SK-N-SH (cell line): ENCODE measurements at regions not wholly inside any gene's neighbourhood (a gene's known extent, or its start where the extent isn't known, plus 50 kb on each side); places are given as distances from the start of the nearest gene placed in this dataset.

Experiments used
- CTCF ChIA-PET: fragments of 300-600, 350-600 bp; formaldehyde crosslinking; extraction: SDS; loops from one replicate; lab custom pipeline; 2021; lab: Yijun Ruan, JAX
- POLR2A ChIA-PET: fragments of 350-600 bp; sonication (Branson Sonifier 250); formaldehyde crosslinking; extraction: SDS; loops from one replicate; lab custom pipeline; 2020; ENCODE audit warnings: antibody characterized with exemption, inconsistent platforms; lab: Yijun Ruan, JAX
- DNase-seq: peaks from one replicate; pipeline ENCODE4 v3.0.0; 2012
- H2AFZ ChIP-seq: fragments of 200-600 bp; sonication (generic); 2 replicates; pipeline ENCODE4 v1.8.1; 2016; ENCODE audit warnings: antibody characterized with exemption, mild to moderate bottlenecking, low read depth
- H3F3A ChIP-seq: fragments of 200-600 bp; sonication (generic); replicated peaks from 2 replicates; pipeline ENCODE3; 2016; ENCODE audit warnings: antibody characterized with exemption, mild to moderate bottlenecking; ENCODE audit not compliant: insufficient read depth
- H3K27ac ChIP-seq, 2 experiments: fragments of 200-500 bp in 1 of 2; fragments of 200-600 bp in 1 of 2; sonication (Bioruptor generic) in 1 of 2; sonication (generic), shearing (Covaris generic) in 1 of 2; 2 replicates each; pipeline versions ENCODE4 v1.5.1 to v1.6.1; 2014 to 2016; ENCODE audit warnings: low read depth in 2 of 2, inconsistent platforms in 1 of 2, low read length in 1 of 2, mild to moderate bottlenecking in 1 of 2, mixed read lengths in 1 of 2
- H3K27me3 ChIP-seq: fragments of 200-600 bp; sonication (generic), shearing (Covaris generic); 2 replicates; pipeline ENCODE4 v1.6.1; 2016; ENCODE audit warnings: mixed run types; ENCODE audit not compliant: insufficient read depth
- H3K36me3 ChIP-seq, 2 experiments: fragments of 200-500 bp in 1 of 2; fragments of 200-600 bp in 1 of 2; sonication (Bioruptor generic) in 1 of 2; sonication (generic) in 1 of 2; replicated peaks in 1 of 2; 2 replicates each; pipeline versions ENCODE3 to v1.5.1; 2014 to 2016; ENCODE audit warnings: low read length in 1 of 2, mild to moderate bottlenecking in 1 of 2; ENCODE audit not compliant: insufficient read depth in 2 of 2, control insufficient read depth in 1 of 2
- H3K4me1 ChIP-seq, 2 experiments: fragments of 200-500 bp in 1 of 2; fragments of 200-600 bp in 1 of 2; sonication (Bioruptor generic) in 1 of 2; sonication (generic), shearing (Covaris generic) in 1 of 2; 2 replicates each; pipeline versions ENCODE4 v1.5.1 to v1.6.1; 2014 to 2016; ENCODE audit warnings: low read depth in 1 of 2, low read length in 1 of 2, mixed run types in 1 of 2; ENCODE audit not compliant: insufficient read depth in 2 of 2, control insufficient read depth in 1 of 2
- H3K4me2 ChIP-seq: fragments of 200-600 bp; sonication (generic), shearing (Covaris generic); 2 replicates; pipeline ENCODE4 v1.6.1; 2017; ENCODE audit warnings: mixed run types
- H3K4me3 ChIP-seq, 2 experiments: fragments of 200-500 bp in 1 of 2; fragments of 200-600 bp in 1 of 2; sonication (Bioruptor generic) in 1 of 2; sonication (generic), shearing (Covaris generic) in 1 of 2; 2 replicates each; pipeline versions ENCODE4 v1.5.1 to v1.8.1; 2014 to 2016; ENCODE audit warnings: low read depth in 2 of 2, inconsistent platforms in 1 of 2, low read length in 1 of 2, mild to moderate bottlenecking in 1 of 2, mixed read lengths in 1 of 2, moderate library complexity in 1 of 2
- H3K79me2 ChIP-seq: fragments of 200-600 bp; sonication (generic); 2 replicates; pipeline ENCODE4 v1.8.1; 2017; ENCODE audit warnings: mild to moderate bottlenecking; ENCODE audit not compliant: insufficient read depth
- H3K9ac ChIP-seq: fragments of 200-600 bp; sonication (generic); 2 replicates; pipeline ENCODE4 v1.6.1; 2017; ENCODE audit warnings: mixed run types
- H3K9me2 ChIP-seq: fragments of 200-600 bp; sonication (generic); 2 replicates; pipeline ENCODE4 v1.6.1; 2017; ENCODE audit warnings: mixed run types
- H3K9me3 ChIP-seq: fragments of 200-600 bp; sonication (generic); 2 replicates; pipeline ENCODE4 v1.6.1; 2017; ENCODE audit warnings: mixed run types, mild to moderate bottlenecking, moderate library complexity
- H4K20me1 ChIP-seq: fragments of 200-600 bp; sonication (generic); 2 replicates; pipeline ENCODE4 v1.6.1; 2017; ENCODE audit warnings: mild to moderate bottlenecking, mixed run types; ENCODE audit not compliant: insufficient read depth
- EP300 ChIP-seq, 2 experiments: IDR thresholded peaks; 2 replicates each; pipeline versions ENCODE4 v1.4.0 to v1.6.1; 2012; ENCODE audit warnings: borderline replicate concordance in 1 of 2, low read depth in 1 of 2, low read length in 1 of 2
- FOSL2 ChIP-seq: IDR thresholded peaks from 2 replicates; pipeline ENCODE4 v1.4.0; 2012; ENCODE audit warnings: low read depth, mild to moderate bottlenecking, moderate library complexity, borderline replicate concordance
- FOXM1 ChIP-seq: IDR thresholded peaks from 2 replicates; pipeline ENCODE4 v1.4.0; 2012; ENCODE audit warnings: low read depth, mild to moderate bottlenecking
- MEF2A ChIP-seq: IDR thresholded peaks from 2 replicates; pipeline ENCODE4 v1.4.0; 2012; ENCODE audit warnings: low read depth, borderline replicate concordance
- MXI1 ChIP-seq: IDR thresholded peaks from 2 replicates; pipeline ENCODE4 v1.6.1; 2012; ENCODE audit warnings: mild to moderate bottlenecking, low read depth, low read length, improper control_type of control experiment
- NFIC ChIP-seq: IDR thresholded peaks from 2 replicates; pipeline ENCODE4 v1.4.0; 2012; ENCODE audit warnings: borderline replicate concordance
- NRF1 ChIP-seq: IDR thresholded peaks from 2 replicates; pipeline ENCODE4 v1.6.1; 2012; ENCODE audit warnings: low read depth, mild to moderate bottlenecking, low read length
- PBX3 ChIP-seq: IDR thresholded peaks from 2 replicates; pipeline ENCODE4; 2012
- POLR2AphosphoS5 ChIP-seq: IDR thresholded peaks from 2 replicates; pipeline ENCODE4 v1.6.1; 2012; ENCODE audit warnings: low read depth, low read length
- RAD21 ChIP-seq: IDR thresholded peaks from 2 replicates; pipeline ENCODE4 v1.6.1; 2012; ENCODE audit warnings: mild to moderate bottlenecking, low read length
- RCOR1 ChIP-seq: fragments of 150-350 bp; IDR thresholded peaks from 2 replicates; pipeline ENCODE4 v1.6.1; 2017; ENCODE audit warnings: antibody characterized with exemption, low read length
- SIN3A ChIP-seq: IDR thresholded peaks from 2 replicates; pipeline ENCODE4 v1.6.1; 2012; ENCODE audit warnings: low read depth, mild to moderate bottlenecking, low read length, moderate library complexity, borderline replicate concordance
- SMC3 ChIP-seq: IDR thresholded peaks from 2 replicates; pipeline ENCODE4 v1.6.1; 2012; ENCODE audit warnings: low read depth, low read length, improper control_type of control experiment
- TCF12 ChIP-seq: IDR thresholded peaks from 2 replicates; pipeline ENCODE4 v1.4.0; 2012
- TEAD4 ChIP-seq: IDR thresholded peaks from 2 replicates; pipeline ENCODE4 v1.4.0; 2012; ENCODE audit warnings: mild to moderate bottlenecking, borderline replicate concordance; ENCODE audit not compliant: insufficient read depth
- USF2 ChIP-seq: fragments of 150-350 bp; IDR thresholded peaks from 2 replicates; pipeline ENCODE4 v1.6.1; 2017; ENCODE audit warnings: antibody characterized with exemption, low read length, low read depth, borderline replicate concordance
- YY1 ChIP-seq: IDR thresholded peaks from 2 replicates; pipeline ENCODE4 v1.4.0; 2012; ENCODE audit warnings: low read depth, mild to moderate bottlenecking
- ZBTB33 ChIP-seq: IDR thresholded peaks from 2 replicates; pipeline ENCODE4 v1.4.0; 2012; ENCODE audit warnings: low read depth, borderline replicate concordance
- WGBS: methylation state at CpG from one replicate; pipeline ENCODE4 v1.1.6; 2017; ENCODE audit warnings: low lambda C conversion rate; 5-methylcytosine and 5-hydroxymethylcytosine counted together
- TF ChIP-seq, protein P1 (sequence below): fragments of 200-600 bp; sonication (generic); IDR thresholded peaks from 2 replicates; pipeline ENCODE4 v1.6.1; 2017; ENCODE audit warnings: antibody characterized with exemption, mild to moderate bottlenecking, moderate library complexity
- TF ChIP-seq, protein P2 (sequence below): IDR thresholded peaks from 2 replicates; pipeline ENCODE4 v1.4.0; 2012; ENCODE audit warnings: low read depth

DNA sequence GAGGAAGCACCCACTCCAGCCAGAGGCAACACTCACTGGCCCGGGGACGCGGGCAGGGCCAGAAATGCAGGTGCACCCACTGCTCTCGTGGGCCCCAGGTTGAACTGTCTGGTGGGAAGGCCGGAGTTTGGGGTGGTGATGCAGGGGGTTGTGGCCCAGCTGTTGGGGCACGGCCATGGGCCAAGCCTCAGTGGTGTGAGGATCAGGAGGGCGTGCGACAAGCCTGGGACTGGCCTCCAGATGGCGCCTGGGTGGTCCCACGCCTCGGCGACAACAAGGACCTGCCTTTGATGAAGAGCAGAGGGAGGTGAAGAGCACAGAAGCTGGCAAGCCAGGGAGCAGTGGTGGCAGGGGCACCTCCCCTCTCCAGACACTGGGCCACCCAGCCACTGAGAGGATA, 240.8 kb downstream of the BRD1 start:
- H4K20me1 ChIP-seq: no peaks in the 10 kb centered on the region
- H3F3A ChIP-seq: no peaks in the 10 kb centered on the region
- H3K9me3 ChIP-seq: no peaks in the 10 kb centered on the region
- no peaks in the 10 kb centered on the region for H3K4me1 ChIP-seq
- H3K36me3 ChIP-seq: no peaks in the 10 kb centered on the region
- H3K9me2 ChIP-seq: no peaks in the 10 kb centered on the region
- H3K4me3 ChIP-seq: no peak overlapping the region
- no peaks in the 10 kb centered on the region for H3K79me2 ChIP-seq
- no peaks in the 10 kb centered on the region for H3K27me3 ChIP-seq
- no peak for TF ChIP-seq PBX3
- no peak for TF ChIP-seq MXI1
- no peak for TF ChIP-seq POLR2AphosphoS5
- TF ChIP-seq, protein P1, sequence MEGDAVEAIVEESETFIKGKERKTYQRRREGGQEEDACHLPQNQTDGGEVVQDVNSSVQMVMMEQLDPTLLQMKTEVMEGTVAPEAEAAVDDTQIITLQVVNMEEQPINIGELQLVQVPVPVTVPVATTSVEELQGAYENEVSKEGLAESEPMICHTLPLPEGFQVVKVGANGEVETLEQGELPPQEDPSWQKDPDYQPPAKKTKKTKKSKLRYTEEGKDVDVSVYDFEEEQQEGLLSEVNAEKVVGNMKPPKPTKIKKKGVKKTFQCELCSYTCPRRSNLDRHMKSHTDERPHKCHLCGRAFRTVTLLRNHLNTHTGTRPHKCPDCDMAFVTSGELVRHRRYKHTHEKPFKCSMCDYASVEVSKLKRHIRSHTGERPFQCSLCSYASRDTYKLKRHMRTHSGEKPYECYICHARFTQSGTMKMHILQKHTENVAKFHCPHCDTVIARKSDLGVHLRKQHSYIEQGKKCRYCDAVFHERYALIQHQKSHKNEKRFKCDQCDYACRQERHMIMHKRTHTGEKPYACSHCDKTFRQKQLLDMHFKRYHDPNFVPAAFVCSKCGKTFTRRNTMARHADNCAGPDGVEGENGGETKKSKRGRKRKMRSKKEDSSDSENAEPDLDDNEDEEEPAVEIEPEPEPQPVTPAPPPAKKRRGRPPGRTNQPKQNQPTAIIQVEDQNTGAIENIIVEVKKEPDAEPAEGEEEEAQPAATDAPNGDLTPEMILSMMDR: no peak
- no peak for TF ChIP-seq SIN3A
- TF ChIP-seq NRF1: no peak
- TF ChIP-seq RCOR1: no peak
- no peak for TF ChIP-seq ZBTB33
- TF ChIP-seq TCF12: no peak
- no peak for TF ChIP-seq YY1
- TF ChIP-seq RAD21: no peak
- no peak for TF ChIP-seq SMC3
- no peak for TF ChIP-seq NFIC
- TF ChIP-seq FOXM1: no peak
- no peak for TF ChIP-seq EP300 (IDR thresholded peaks at IDR 0.05; ENCODE audit: borderline replicate concordance in 1 of 2, low read depth in 1 of 2, low read length in 1 of 2)
- no peak for TF ChIP-seq TEAD4
- ChIA-PET CTCF (no interaction called here), POLR2A (no interaction called here)
- 28% methylated on average over 9 of the region's 12 CpGs for WGBS
- no peak overlapping the region for H3K4me2 ChIP-seq
- H3K9ac ChIP-seq: no peak overlapping the region
- no peak overlapping the region for H3K27ac ChIP-seq
- no peak for DNase-seq
- no peak overlapping the region for H2AFZ ChIP-seq

GRCh38 chr22:49586244-49586748, 241.4 kb downstream of the BRD1 start:
- no peak overlapping the region for H3K4me3 ChIP-seq
- no peak overlapping the region for H3K27ac ChIP-seq
- H3K4me1 ChIP-seq: no peaks in the 10 kb centered on the region
- 44% methylated on average over 16 of the region's 20 CpGs for WGBS
- H3K79me2 ChIP-seq: no peaks in the 10 kb centered on the region
- H3K9me3 ChIP-seq: no peaks in the 10 kb centered on the region
- no peaks in the 10 kb centered on the region for H3K9me2 ChIP-seq
- no peaks in the 10 kb centered on the region for H3F3A ChIP-seq
- H3K27me3 ChIP-seq: no peaks in the 10 kb centered on the region
- H3K4me2 ChIP-seq: no peak overlapping the region
- H3K9ac ChIP-seq: no peak overlapping the region
- no peaks in the 10 kb centered on the region for H3K36me3 ChIP-seq
- ChIA-PET POLR2A (no interaction called here), CTCF (no interaction called here)
- H4K20me1 ChIP-seq: no peaks in the 10 kb centered on the region
- DNase-seq: no peak
- no peak overlapping the region for H2AFZ ChIP-seq
- TF ChIP-seq MEF2A (no peak), PBX3 (no peak), FOSL2 (no peak), USF2 (no peak), RAD21 (no peak)
- TF ChIP-seq, protein P2, sequence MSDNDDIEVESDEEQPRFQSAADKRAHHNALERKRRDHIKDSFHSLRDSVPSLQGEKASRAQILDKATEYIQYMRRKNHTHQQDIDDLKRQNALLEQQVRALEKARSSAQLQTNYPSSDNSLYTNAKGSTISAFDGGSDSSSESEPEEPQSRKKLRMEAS: no peak
